ENCODE measurements at regions not wholly inside any gene's neighbourhood (a gene's known extent, or its start where the extent isn't known, plus 50 kb on each side); places are given as distances from the start of the nearest gene placed in this dataset.

DNA sequence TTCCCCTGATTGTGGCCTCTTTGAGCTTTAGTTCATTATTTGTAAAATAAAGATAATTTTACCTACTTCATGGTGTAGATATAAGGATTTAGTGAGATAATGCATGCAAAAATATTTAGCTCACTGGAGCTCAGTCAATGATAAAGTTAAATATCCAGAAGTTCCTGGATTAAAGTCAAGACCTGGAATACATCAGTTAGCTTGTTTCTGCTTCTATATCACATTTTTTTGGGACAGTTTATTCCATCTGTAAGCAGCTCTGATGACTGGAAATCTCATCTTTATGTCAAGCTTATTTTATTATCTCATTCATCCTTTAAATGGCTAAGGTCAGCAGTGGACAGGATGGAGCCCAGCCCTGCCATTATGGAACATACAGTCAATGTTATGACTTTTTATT, 152.0 kb downstream of the EVA1A start (continued):
- no peak for TF ChIP-seq ATF3 (CRISPR knock-in tag; conservative IDR thresholded peaks at IDR 0.05)
- TF ChIP-seq GABPB1 (CRISPR knock-in tag; IDR thresholded peaks at IDR 0.05), result no peak
- TF ChIP-seq, protein P1, sequence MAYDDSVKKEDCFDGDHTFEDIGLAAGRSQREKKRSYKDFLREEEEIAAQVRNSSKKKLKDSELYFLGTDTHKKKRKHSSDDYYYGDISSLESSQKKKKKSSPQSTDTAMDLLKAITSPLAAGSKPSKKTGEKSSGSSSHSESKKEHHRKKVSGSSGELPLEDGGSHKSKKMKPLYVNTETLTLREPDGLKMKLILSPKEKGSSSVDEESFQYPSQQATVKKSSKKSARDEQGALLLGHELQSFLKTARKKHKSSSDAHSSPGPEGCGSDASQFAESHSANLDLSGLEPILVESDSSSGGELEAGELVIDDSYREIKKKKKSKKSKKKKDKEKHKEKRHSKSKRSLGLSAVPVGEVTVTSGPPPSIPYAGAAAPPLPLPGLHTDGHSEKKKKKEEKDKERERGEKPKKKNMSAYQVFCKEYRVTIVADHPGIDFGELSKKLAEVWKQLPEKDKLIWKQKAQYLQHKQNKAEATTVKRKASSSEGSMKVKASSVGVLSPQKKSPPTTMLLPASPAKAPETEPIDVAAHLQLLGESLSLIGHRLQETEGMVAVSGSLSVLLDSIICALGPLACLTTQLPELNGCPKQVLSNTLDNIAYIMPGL (CRISPR knock-in tag; IDR thresholded peaks at IDR 0.05), result no peak
- no peak for TF ChIP-seq NFATC4 (CRISPR knock-in tag; IDR thresholded peaks at IDR 0.05)

- no peak for DNase-seq (ENCODE audit: low spot score)
- no peak for ATAC-seq
Observed at GRCh38 chr2:75407038-75407530, 153.7 kb downstream of the EVA1A start.

More at GRCh38 chr2:75407038-75407530, 153.7 kb downstream of the EVA1A start:
- Mint-ChIP-seq H3K27ac (no peak overlapping the region), H3K9me3 (peaks cover 19% of the 10 kb centered on the region), H3K36me3 (peaks cover 8% of the 10 kb centered on the region; the same call in 1 of the 2 replicates), H3K4me1 (peaks cover 30% of the 10 kb centered on the region), H3K27me3 (ENCODE audit: low read depth) (no peaks in the 10 kb centered on the region; the same call in 1 of the 2 replicates), H3K4me3 (no peak overlapping the region)
- CTCF ChIA-PET, result no interaction called here
- no peak for TF ChIP-seq NFATC4 (CRISPR knock-in tag; IDR thresholded peaks at IDR 0.05)
- no peak for TF ChIP-seq FOXK1 (CRISPR knock-in tag; IDR thresholded peaks at IDR 0.05)
- TF ChIP-seq NR1H2 (CRISPR knock-in tag; IDR thresholded peaks at IDR 0.05), result no peak
- TF ChIP-seq, protein P2, sequence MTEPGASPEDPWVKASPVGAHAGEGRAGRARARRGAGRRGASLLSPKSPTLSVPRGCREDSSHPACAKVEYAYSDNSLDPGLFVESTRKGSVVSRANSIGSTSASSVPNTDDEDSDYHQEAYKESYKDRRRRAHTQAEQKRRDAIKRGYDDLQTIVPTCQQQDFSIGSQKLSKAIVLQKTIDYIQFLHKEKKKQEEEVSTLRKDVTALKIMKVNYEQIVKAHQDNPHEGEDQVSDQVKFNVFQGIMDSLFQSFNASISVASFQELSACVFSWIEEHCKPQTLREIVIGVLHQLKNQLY (CRISPR knock-in tag; IDR thresholded peaks at IDR 0.05), result no peak
- TF ChIP-seq NR3C1 (CRISPR knock-in tag; conservative IDR thresholded peaks at IDR 0.05; ENCODE audit: low read depth), result no peak
- TF ChIP-seq, protein P1 (CRISPR knock-in tag; IDR thresholded peaks at IDR 0.05), result no peak
- TF ChIP-seq GRHL2 (CRISPR knock-in tag; IDR thresholded peaks at IDR 0.05; ENCODE audit: insufficient replicate concordance, severe bottlenecking), result no peak
- TF ChIP-seq, protein P3, sequence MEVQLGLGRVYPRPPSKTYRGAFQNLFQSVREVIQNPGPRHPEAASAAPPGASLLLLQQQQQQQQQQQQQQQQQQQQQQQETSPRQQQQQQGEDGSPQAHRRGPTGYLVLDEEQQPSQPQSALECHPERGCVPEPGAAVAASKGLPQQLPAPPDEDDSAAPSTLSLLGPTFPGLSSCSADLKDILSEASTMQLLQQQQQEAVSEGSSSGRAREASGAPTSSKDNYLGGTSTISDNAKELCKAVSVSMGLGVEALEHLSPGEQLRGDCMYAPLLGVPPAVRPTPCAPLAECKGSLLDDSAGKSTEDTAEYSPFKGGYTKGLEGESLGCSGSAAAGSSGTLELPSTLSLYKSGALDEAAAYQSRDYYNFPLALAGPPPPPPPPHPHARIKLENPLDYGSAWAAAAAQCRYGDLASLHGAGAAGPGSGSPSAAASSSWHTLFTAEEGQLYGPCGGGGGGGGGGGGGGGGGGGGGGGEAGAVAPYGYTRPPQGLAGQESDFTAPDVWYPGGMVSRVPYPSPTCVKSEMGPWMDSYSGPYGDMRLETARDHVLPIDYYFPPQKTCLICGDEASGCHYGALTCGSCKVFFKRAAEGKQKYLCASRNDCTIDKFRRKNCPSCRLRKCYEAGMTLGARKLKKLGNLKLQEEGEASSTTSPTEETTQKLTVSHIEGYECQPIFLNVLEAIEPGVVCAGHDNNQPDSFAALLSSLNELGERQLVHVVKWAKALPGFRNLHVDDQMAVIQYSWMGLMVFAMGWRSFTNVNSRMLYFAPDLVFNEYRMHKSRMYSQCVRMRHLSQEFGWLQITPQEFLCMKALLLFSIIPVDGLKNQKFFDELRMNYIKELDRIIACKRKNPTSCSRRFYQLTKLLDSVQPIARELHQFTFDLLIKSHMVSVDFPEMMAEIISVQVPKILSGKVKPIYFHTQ (CRISPR knock-in tag; IDR thresholded peaks at IDR 0.05), result no peak
- TF ChIP-seq TEAD4 (CRISPR knock-in tag; IDR thresholded peaks at IDR 0.05), result no peak
- no peak for TF ChIP-seq ZNF219 (CRISPR knock-in tag; IDR thresholded peaks at IDR 0.05; ENCODE audit: borderline replicate concordance)
- no peak for TF ChIP-seq ZNF263 (CRISPR knock-in tag; IDR thresholded peaks at IDR 0.05; ENCODE audit: low read depth)
- TF ChIP-seq, protein P4, sequence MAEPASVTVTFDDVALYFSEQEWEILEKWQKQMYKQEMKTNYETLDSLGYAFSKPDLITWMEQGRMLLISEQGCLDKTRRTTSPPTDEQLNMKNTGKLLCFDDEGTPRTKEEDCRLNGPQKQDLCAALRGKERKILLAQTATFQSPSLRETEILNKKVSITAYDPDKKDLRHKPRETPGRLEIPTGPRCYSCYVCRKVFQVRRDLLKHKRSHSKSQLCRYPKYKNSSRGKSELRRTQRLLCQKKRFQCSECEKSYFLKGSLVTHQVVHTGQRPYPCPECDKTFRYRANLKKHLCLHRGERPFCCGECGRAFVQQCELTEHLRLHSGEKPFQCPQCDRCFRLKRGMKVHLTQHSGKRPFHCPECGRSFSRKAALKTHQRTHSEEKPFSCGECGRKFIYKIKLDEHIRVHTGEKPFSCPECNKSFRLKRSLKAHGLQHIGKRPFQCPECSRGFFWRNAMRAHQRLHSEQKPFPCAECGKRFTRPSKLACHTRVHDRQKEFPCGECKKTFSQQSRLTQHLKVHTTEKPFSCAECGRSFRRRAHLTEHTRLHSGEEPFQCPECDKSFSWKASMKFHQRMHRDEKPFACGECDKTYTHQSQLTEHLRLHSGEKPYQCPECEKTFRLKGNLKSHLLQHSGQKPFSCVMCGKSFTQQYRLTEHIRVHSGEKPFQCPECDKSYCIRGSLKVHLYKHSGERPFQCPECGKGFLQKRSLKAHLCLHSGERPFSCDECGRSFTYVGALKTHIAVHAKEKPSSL (CRISPR knock-in tag; conservative IDR thresholded peaks at IDR 0.05), result no peak
- TF ChIP-seq SP1 (CRISPR knock-in tag; conservative IDR thresholded peaks at IDR 0.05), result no peak
- no peak for TF ChIP-seq ATF2 (CRISPR knock-in tag; IDR thresholded peaks at IDR 0.05; ENCODE audit: borderline replicate concordance, low read depth)
- no peak for TF ChIP-seq JUN (CRISPR knock-in tag; IDR thresholded peaks at IDR 0.05)
- POLR2A ChIA-PET, result interaction anchor here (0.7 kb wide), 1 partner anchor 179 kb away, joined by 7 read pairs; no protein-coding TSS in a partner anchor
